Tibial artery (tissue), 4 donors: ENCODE measurements at regions not wholly inside any gene's neighbourhood (a gene's known extent, or its start where the extent isn't known, plus 50 kb on each side); places are given as distances from the start of the nearest gene placed in this dataset.
A peak's percentile ranks its signal among the peaks of the same experiment; 100 is the strongest.

ENCODE experiments used
- DNase-seq, 2 donors: peaks; one replicate each; pipeline ENCODE4 v3.0.0-alpha.2; 2019
- H3K27ac ChIP-seq, 2 donors: fragments of 200-600 bp; sonication (generic) in 1 of 2; 1 replicate in 1 of 2; 2 replicates in 1 of 2; pipeline ENCODE4 v1.5.1; 2018 to 2019; ENCODE audit warnings: mild to moderate bottlenecking in 1 of 2
- H3K27me3 ChIP-seq, 2 donors: fragments of 200-600 bp; sonication (generic) in 1 of 2; one replicate each; pipeline versions ENCODE4 v1.5.1 to v1.6.0; 2016 to 2019
- H3K36me3 ChIP-seq, 3 donors: fragments of 200-600 bp; sonication (generic) in 2 of 3; one replicate each; pipeline ENCODE4 v1.5.1; 2016 to 2019; ENCODE audit warnings: mild to moderate bottlenecking in 2 of 3
- H3K4me1 ChIP-seq, 4 donors: fragments of 200-600 bp; sonication (generic) in 2 of 4; 1 replicate in 3 of 4; 2 replicates in 1 of 4; pipeline ENCODE4 v1.5.1; 2016 to 2019
- H3K4me3 ChIP-seq, 2 donors: fragments of 200-600 bp; sonication (generic) in 1 of 2; 1 replicate in 1 of 2; 2 replicates in 1 of 2; pipeline ENCODE4 v1.5.1; 2018 to 2019; ENCODE audit warnings: mild to moderate bottlenecking in 2 of 2
- H3K9me3 ChIP-seq, 3 donors: fragments of 200-600 bp; sonication (generic) in 1 of 3; one replicate each; pipeline ENCODE4 v1.5.1; 2016 to 2019
- CTCF ChIP-seq, 2 experiments: fragments of 200-600 bp in 1 of 2; fragments of 450-650 bp in 1 of 2; IDR thresholded peaks; one replicate each; pipeline ENCODE4 v1.5.1; 2017 to 2019; ENCODE audit warnings: antibody characterized with exemption in 2 of 2, mild to moderate bottlenecking in 1 of 2, moderate library complexity in 1 of 2
- intact Hi-C: fragments of 100-400 bp; cut with DNase I; formaldehyde crosslinking; loops from one replicate; pipeline ENCODE4 v1.15.0; 2023; ENCODE audit warnings: low total_unique reads

- Histone ChIP-seq H3K36me3 (peaks cover 0 to 3% (median 0%) of the 10 kb centered on the region in 3 donors), H3K4me3 (no peak overlapping the region), H3K27ac (peak overlapping the region in 1 of 2 donors; percentile 34), H3K9me3 (peaks cover 0 to 11% (median 0%) of the 10 kb centered on the region in 3 donors), H3K4me1 (peaks cover 0 to 26% (median 6%) of the 10 kb centered on the region in 4 donors), H3K27me3 (no peaks in the 10 kb centered on the region)
- no peak for TF ChIP-seq CTCF (IDR thresholded peaks at IDR 0.05)
- DNase-seq, result no peak
- intact Hi-C loops, result no loop called here
These were observed 167.5 kb upstream of the DMRT1 start for GRCh38 chr9:673966-674526.

- no peak for DNase-seq
- Histone ChIP-seq H3K27ac (no peak overlapping the region), H3K9me3 (no peaks in the 10 kb centered on the region), H3K36me3 (no peaks in the 10 kb centered on the region), H3K4me3 (no peak overlapping the region), H3K27me3 (no peaks in the 10 kb centered on the region), H3K4me1 (peaks cover 0 to 26% (median 6%) of the 10 kb centered on the region in 4 donors)
- intact Hi-C loops, result no loop called here
- TF ChIP-seq CTCF (IDR thresholded peaks at IDR 0.05), result no peak
These were observed 165.7 kb upstream of the DMRT1 start for GRCh38 chr9:675697-676370.

GRCh38 chr9:676780-677438 lies 164.6 kb upstream of the DMRT1 start:
- no peaks in the 10 kb centered on the region for H3K27me3 ChIP-seq
- no peak for DNase-seq
- intact Hi-C loops, result no loop called here
- H3K4me1 ChIP-seq, result peaks cover 0 to 26% (median 6%) of the 10 kb centered on the region in 4 donors
- peak overlapping the region; percentile 47 to 58 for H3K4me3 ChIP-seq
- peak overlapping the region; percentile 62 to 75 for H3K27ac ChIP-seq
- no peaks in the 10 kb centered on the region for H3K9me3 ChIP-seq
- no peak for TF ChIP-seq CTCF (IDR thresholded peaks at IDR 0.05)
- no peaks in the 10 kb centered on the region for H3K36me3 ChIP-seq

GRCh38 chr9:677461-678097 lies 163.9 kb upstream of the DMRT1 start:
- Histone ChIP-seq H3K4me1 (peaks cover 0 to 28% (median 6%) of the 10 kb centered on the region in 4 donors), H3K27me3 (no peaks in the 10 kb centered on the region), H3K4me3 (peak overlapping the region; percentile 47 to 58), H3K36me3 (no peaks in the 10 kb centered on the region), H3K9me3 (no peaks in the 10 kb centered on the region), H3K27ac (peak overlapping the region; percentile 62 to 75)
- intact Hi-C loops, result no loop called here
- DNase-seq, result no peak
- TF ChIP-seq CTCF (IDR thresholded peaks at IDR 0.05), result no peak

GRCh38 chr9:678897-679296 lies 162.6 kb upstream of the DMRT1 start:
- Histone ChIP-seq H3K4me1 (peaks cover 0 to 35% (median 12%) of the 10 kb centered on the region in 4 donors), H3K4me3 (no peak overlapping the region), H3K27ac (peak overlapping the region in 1 of 2 donors; percentile 62), H3K9me3 (no peaks in the 10 kb centered on the region), H3K36me3 (no peaks in the 10 kb centered on the region), H3K27me3 (no peaks in the 10 kb centered on the region)
- intact Hi-C loops, result no loop called here
- no peak for TF ChIP-seq CTCF (IDR thresholded peaks at IDR 0.05)
- no peak for DNase-seq
